ENCODE measurements at regions not wholly inside any gene's neighbourhood (a gene's known extent, or its start where the extent isn't known, plus 50 kb on each side); places are given as distances from the start of the nearest gene placed in this dataset.
"Not testable (repeated sequence)": the region's sequence is repeated elsewhere in the genome, so short reads cannot be mapped to it uniquely, and the experiment has no call there.

DNA sequence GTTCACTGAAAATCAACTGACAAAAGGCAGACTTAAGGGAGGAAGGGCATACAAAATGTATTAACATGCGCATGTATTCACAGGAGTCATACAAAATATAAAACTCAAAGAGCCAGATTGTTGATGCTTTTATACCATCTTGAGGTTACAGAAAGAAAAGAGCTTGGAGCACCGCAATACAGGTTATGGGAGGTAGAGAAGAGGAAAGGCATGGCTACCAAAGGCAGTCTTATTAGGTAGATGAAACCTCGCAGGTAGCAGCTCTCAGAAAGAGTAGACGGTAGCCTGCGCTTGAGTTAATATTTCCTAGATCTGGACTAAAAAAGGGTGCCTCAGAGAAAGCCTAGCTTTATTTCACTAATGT is 69.0 kb upstream of the DHRS4 start:
- Mint-ChIP-seq H3K4me3 (no peak overlapping the region), H3K4me1 (no peaks in the 10 kb centered on the region), H3K27ac (no peak overlapping the region), H3K9me3 (peaks cover 4% of the 10 kb centered on the region), H3K27me3 (peaks cover 9% of the 10 kb centered on the region), H3K36me3 (ENCODE audit: low read depth) (no peaks in the 10 kb centered on the region)
- intact Hi-C loops (cut with micrococcal nuclease): no loop called here
- ChIA-PET CTCF (no interaction called here), POLR2A (no interaction called here)
- no peak for DNase-seq
- TF ChIP-seq CTCF (IDR thresholded peaks at IDR 0.05): no peak
- ATAC-seq (ENCODE audit: low read depth): no peak

DNA sequence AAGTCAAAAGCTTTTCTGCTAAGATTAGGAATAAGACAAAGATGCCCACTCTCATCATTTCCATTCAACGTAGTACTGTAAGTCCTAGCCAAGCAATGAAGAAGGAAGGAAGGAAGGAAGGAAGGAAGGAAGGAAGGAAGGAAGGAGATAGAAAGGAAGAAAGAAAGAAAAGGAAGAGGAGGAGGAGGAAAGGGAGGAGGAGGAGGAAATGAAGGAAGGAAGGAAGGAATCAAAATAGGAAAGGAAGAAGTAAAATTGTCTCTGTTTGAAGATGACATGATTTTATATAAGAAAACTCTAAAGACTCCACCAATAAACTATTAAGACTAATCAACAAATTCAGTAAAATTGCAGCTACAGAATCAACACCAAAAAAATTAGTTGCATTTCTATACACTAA is 66.0 kb upstream of the DHRS4 start:
- no peak overlapping the region for H3K27ac Mint-ChIP-seq
- ChIA-PET CTCF (no interaction called here), POLR2A (no interaction called here)
- H3K4me1 Mint-ChIP-seq: no peaks in the 10 kb centered on the region
- DNase-seq: no peak
- no peak overlapping the region for H3K4me3 Mint-ChIP-seq
- TF ChIP-seq CTCF (IDR thresholded peaks at IDR 0.05): no peak
- intact Hi-C loops (cut with micrococcal nuclease): no loop called here
- peaks cover 13% of the 10 kb centered on the region for H3K27me3 Mint-ChIP-seq
- no peaks in the 10 kb centered on the region for H3K36me3 Mint-ChIP-seq (ENCODE audit: low read depth)
- no peak for ATAC-seq (ENCODE audit: low read depth)
- H3K9me3 Mint-ChIP-seq: peaks cover 4% of the 10 kb centered on the region

GRCh38 chr14:23891717-23892116 is 61.9 kb upstream of the DHRS4 start:
- H3K4me3 Mint-ChIP-seq; ATAC-seq (ENCODE audit: low read depth); H3K36me3 Mint-ChIP-seq (ENCODE audit: low read depth); H3K27ac Mint-ChIP-seq; intact Hi-C loops (cut with micrococcal nuclease); DNase-seq; H3K9me3 Mint-ChIP-seq; H3K4me1 Mint-ChIP-seq; POLR2A ChIA-PET; CTCF ChIA-PET: not testable (repeated sequence)
- peaks cover 13% of the 10 kb centered on the region for H3K27me3 Mint-ChIP-seq

- POLR2A ChIA-PET, H3K27ac Mint-ChIP-seq, DNase-seq: not testable (repeated sequence)
Measured at GRCh38 chr14:23892289-23892688, 61.3 kb upstream of the DHRS4 start.

DNA sequence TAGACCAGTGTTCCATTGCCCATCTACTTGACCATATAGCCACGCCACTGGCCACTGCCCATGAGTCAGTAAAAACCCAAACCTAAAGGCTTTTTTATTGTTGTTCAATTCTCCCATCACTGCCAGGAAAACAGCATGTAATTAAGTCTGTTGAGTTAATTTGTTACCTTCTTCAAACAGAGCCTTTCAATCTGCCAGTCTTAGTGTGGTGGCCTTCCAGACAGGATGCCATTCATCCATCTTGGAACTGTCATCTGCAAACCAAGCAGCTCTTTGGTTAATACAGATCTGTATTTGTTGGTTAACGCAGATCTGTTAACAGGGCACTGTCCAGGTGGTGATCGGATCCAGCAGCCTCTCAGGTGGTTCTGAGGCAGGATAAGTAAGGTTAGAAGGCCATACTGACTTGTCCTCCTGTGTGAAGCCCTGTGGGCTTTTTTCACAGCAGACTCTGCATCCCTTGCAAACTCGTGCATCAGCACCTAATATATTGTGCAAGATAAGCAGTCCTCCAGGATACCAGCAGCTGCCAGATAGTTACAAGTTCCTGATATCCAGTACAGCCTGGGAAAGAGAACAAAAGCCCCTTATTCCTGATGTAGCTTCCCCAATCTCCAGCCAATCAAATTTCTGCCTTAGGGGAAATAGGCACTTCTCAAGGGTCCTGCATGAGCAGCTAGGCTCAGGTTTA is 59.1 kb upstream of the DHRS4 start:
- DNase-seq: no peak
- Mint-ChIP-seq H3K27ac (no peak overlapping the region), H3K4me1 (no peaks in the 10 kb centered on the region), H3K27me3 (peaks cover 6% of the 10 kb centered on the region), H3K4me3 (no peak overlapping the region), H3K36me3 (ENCODE audit: low read depth) (no peaks in the 10 kb centered on the region), H3K9me3 (no peaks in the 10 kb centered on the region)
- intact Hi-C loops (cut with micrococcal nuclease): no loop called here
- CTCF ChIA-PET: no interaction called here
- POLR2A ChIA-PET: no interaction called here
- no peak for TF ChIP-seq CTCF (IDR thresholded peaks at IDR 0.05)
- ATAC-seq (ENCODE audit: low read depth): no peak

More at GRCh38 chr14:23892289-23892688, 61.3 kb upstream of the DHRS4 start:
- intact Hi-C loops (cut with micrococcal nuclease); H3K4me1 Mint-ChIP-seq; H3K4me3 Mint-ChIP-seq; CTCF ChIA-PET; H3K9me3 Mint-ChIP-seq; H3K27me3 Mint-ChIP-seq; H3K36me3 Mint-ChIP-seq (ENCODE audit: low read depth); ATAC-seq (ENCODE audit: low read depth): not testable (repeated sequence)

GRCh38 chr14:23895053-23895419 is 58.5 kb upstream of the DHRS4 start:
- Mint-ChIP-seq H3K27ac (no peak overlapping the region), H3K4me1 (no peaks in the 10 kb centered on the region), H3K27me3 (peaks cover 5% of the 10 kb centered on the region), H3K9me3 (no peaks in the 10 kb centered on the region), H3K4me3 (no peak overlapping the region), H3K36me3 (ENCODE audit: low read depth) (no peaks in the 10 kb centered on the region)
- TF ChIP-seq CTCF (IDR thresholded peaks at IDR 0.05): no peak
- intact Hi-C loops (cut with micrococcal nuclease): no loop called here
- DNase-seq (no peak), ATAC-seq (ENCODE audit: low read depth) (no peak)
- ChIA-PET CTCF (no interaction called here), POLR2A (no interaction called here)

Measured in activated B cell treated with CpG ODN at 0.5 μM for 24 hours (primary cell).